HCT116 (cell line): ENCODE measurements at regions not wholly inside any gene's neighbourhood (a gene's known extent, or its start where the extent isn't known, plus 50 kb on each side); places are given as distances from the start of the nearest gene placed in this dataset.

Source experiments
- ATAC-seq: fragments of 200-7000 bp; cut with Tn5 transposase; 2 replicates; pipeline ENCODE4 v1.9.1; 2020; ENCODE audit warnings: mild to moderate bottlenecking, moderate library complexity
- BruUV-seq: library from RNA; stranded (reverse); fragments of 400-500 nt; replicated peaks from 2 replicates; lab custom pipeline; 2021; lab: Mats Ljungman, UMichigan
- CTCF ChIA-PET: fragments of 300-600 bp; sonication (Branson Sonifier 250); formaldehyde crosslinking; loops from one replicate; lab custom pipeline; 2021; ENCODE audit warnings: antibody characterized with exemption; lab: Charles Lee
- POLR2A ChIA-PET: fragments of 300-600, 350-600 bp; sonication (Branson Sonifier 250); formaldehyde crosslinking; loops from one replicate; lab custom pipeline; 2021; ENCODE audit warnings: antibody characterized with exemption; lab: Charles Lee
- RAD21 ChIA-PET, 2 experiments: fragments of 300-600 bp; sonication (Branson Sonifier 250); formaldehyde crosslinking; loops; one replicate each; lab custom pipeline; 2023; ENCODE audit warnings: low total read pairs in 2 of 2; ENCODE audit not compliant: uncharacterized antibody in 2 of 2, unreplicated experiment in 2 of 2, low non-redundant PET in 1 of 2; lab: Charles Lee
- DNase-seq: peaks from one replicate; pipeline ENCODE4 v3.0.0-alpha.2; 2010; ENCODE audit warnings: low read depth, low spot score
- H2AFZ ChIP-seq: fragments of 200-600 bp; shearing (Covaris generic), sonication (generic); 2 replicates; pipeline ENCODE4 v1.6.1; 2017; ENCODE audit warnings: low read depth, mixed run types, mixed read lengths, antibody characterized with exemption, low read length; ENCODE audit not compliant: poor library complexity, severe bottlenecking
- H3K27ac ChIP-seq: 2 replicates; pipeline ENCODE4 v1.5.1; 2012; ENCODE audit warnings: low read depth, low read length
- H3K27me3 ChIP-seq: fragments of 200-600 bp; sonication (generic); 2 replicates; pipeline ENCODE4 v1.6.1; 2016; ENCODE audit warnings: mixed run types, low read length, mixed read lengths; ENCODE audit not compliant: insufficient read depth
- H3K36me3 ChIP-seq, 2 experiments: fragments of 200-500 bp in 1 of 2; fragments of 200-600 bp in 1 of 2; sonication (Bioruptor generic) in 1 of 2; sonication (generic) in 1 of 2; 2 replicates each; pipeline versions ENCODE4 v1.5.1 to v1.6.1; 2014 to 2016; ENCODE audit warnings: low read length in 2 of 2, inconsistent platforms in 1 of 2, mixed read lengths in 1 of 2, mixed run types in 1 of 2; ENCODE audit not compliant: insufficient read depth in 2 of 2, control insufficient read depth in 1 of 2
- H3K4me1 ChIP-seq, 2 experiments: fragments of 200-600 bp in 1 of 2; sonication (generic) in 1 of 2; 2 replicates each; pipeline versions ENCODE4 v1.5.1 to v1.6.1; 2012 to 2017; ENCODE audit warnings: low read length in 2 of 2, inconsistent platforms in 1 of 2, mild to moderate bottlenecking in 1 of 2, mixed read lengths in 1 of 2, mixed run types in 1 of 2, moderate library complexity in 1 of 2; ENCODE audit not compliant: insufficient read depth in 2 of 2, control insufficient read depth in 1 of 2
- H3K4me2 ChIP-seq: fragments of 200-600 bp; sonication (generic); 2 replicates; pipeline ENCODE4 v1.6.1; 2017; ENCODE audit warnings: mixed run types, low read length, mixed read lengths
- H3K4me3 ChIP-seq, 2 experiments: fragments of 200-600 bp in 1 of 2; sonication (generic) in 1 of 2; replicated peaks in 1 of 2; 2 replicates each; pipeline ENCODE4 v1.5.1; 2011 to 2016; ENCODE audit warnings: low read length in 2 of 2, control low read depth in 1 of 2, low read depth in 1 of 2, mild to moderate bottlenecking in 1 of 2, mixed read lengths in 1 of 2, mixed run types in 1 of 2
- H3K79me2 ChIP-seq: fragments of 200-600 bp; sonication (generic); 2 replicates; pipeline ENCODE4 v1.6.1; 2017; ENCODE audit warnings: mild to moderate bottlenecking, mixed run types, low read length, moderate library complexity, mixed read lengths; ENCODE audit not compliant: insufficient read depth
- H3K9ac ChIP-seq: fragments of 200-600 bp; sonication (generic); 2 replicates; pipeline ENCODE4 v1.6.1; 2016; ENCODE audit warnings: low read length, mixed read lengths
- H3K9me2 ChIP-seq: fragments of 200-600 bp; sonication (generic), shearing (Covaris generic); 2 replicates; pipeline ENCODE4 v1.6.1; 2017; ENCODE audit warnings: mixed run types, mild to moderate bottlenecking, moderate library complexity; ENCODE audit not compliant: insufficient read depth
- H3K9me3 ChIP-seq, 2 experiments: fragments of 200-500 bp in 1 of 2; fragments of 200-600 bp in 1 of 2; sonication (Bioruptor generic) in 1 of 2; sonication (generic) in 1 of 2; 2 replicates each; pipeline ENCODE4 v1.6.1; 2014 to 2017; ENCODE audit warnings: low read length in 2 of 2, mixed read lengths in 2 of 2, inconsistent platforms in 1 of 2, low read depth in 1 of 2, mild to moderate bottlenecking in 1 of 2, mixed run types in 1 of 2, moderate library complexity in 1 of 2; ENCODE audit not compliant: control insufficient read depth in 1 of 2, insufficient read depth in 1 of 2
- H4K20me1 ChIP-seq: fragments of 200-600 bp; sonication (generic), shearing (Covaris generic); 2 replicates; pipeline ENCODE4 v1.6.1; 2017; ENCODE audit warnings: mixed run types, mild to moderate bottlenecking, moderate library complexity; ENCODE audit not compliant: insufficient read depth
- CTCF ChIP-seq, 3 experiments: fragments of 200-600 bp in 1 of 3; sonication (generic) in 1 of 3; IDR thresholded peaks in 2 of 3; conservative IDR thresholded peaks in 1 of 3; 2 replicates each; pipeline ENCODE4 v1.5.1; 2012 to 2017; ENCODE audit warnings: low read depth in 2 of 3, low read length in 2 of 3, antibody characterized with exemption in 1 of 3, borderline replicate concordance in 1 of 3, control low read depth in 1 of 3, mild to moderate bottlenecking in 1 of 3, mixed read lengths in 1 of 3, mixed run types in 1 of 3, moderate library complexity in 1 of 3; ENCODE audit not compliant: insufficient read depth in 1 of 3
- EGR1 ChIP-seq: IDR thresholded peaks from 2 replicates; pipeline ENCODE4 v1.6.1; 2012; ENCODE audit warnings: low read depth
- FOSL1 ChIP-seq: IDR thresholded peaks from 2 replicates; pipeline ENCODE4 v1.6.1; 2012; ENCODE audit warnings: low read depth
- MAX ChIP-seq: IDR thresholded peaks from 2 replicates; pipeline ENCODE4 v1.6.1; 2012
- POLR2A ChIP-seq: IDR thresholded peaks from 2 replicates; pipeline ENCODE4 v1.7.0; 2011; ENCODE audit warnings: borderline replicate concordance; ENCODE audit not compliant: insufficient read depth, insufficient read length; ENCODE audit errors: extremely low read depth
- POLR2AphosphoS5 ChIP-seq: IDR thresholded peaks from 2 replicates; pipeline ENCODE4 v1.6.1; 2011; ENCODE audit warnings: mild to moderate bottlenecking, low read depth, low read length, moderate library complexity
- REST ChIP-seq: IDR thresholded peaks from 2 replicates; pipeline ENCODE4 v1.6.1; 2012; ENCODE audit warnings: low read depth
- intact Hi-C: fragments of 100-400 bp; cut with micrococcal nuclease; formaldehyde crosslinking; loops from 2 replicates; pipeline ENCODE4 v1.10.0; 2022

- intact Hi-C loops: no loop called here
- Histone ChIP-seq H3K4me2 (no peak overlapping the region), H4K20me1 (no peaks in the 10 kb centered on the region), H3K9me3 (no peaks in the 10 kb centered on the region), H2AFZ (no peak overlapping the region), H3K4me3 (no peak overlapping the region), H3K4me1 (no peaks in the 10 kb centered on the region), H3K27me3 (no peaks in the 10 kb centered on the region), H3K9me2 (no peaks in the 10 kb centered on the region), H3K79me2 (no peaks in the 10 kb centered on the region), H3K27ac (no peak overlapping the region), H3K36me3 (no peaks in the 10 kb centered on the region), H3K9ac (no peak overlapping the region)
- TF ChIP-seq POLR2A (no peak), POLR2AphosphoS5 (no peak), MAX (no peak), REST (no peak), FOSL1 (no peak)
- RAD21 ChIA-PET: no interaction called here
- POLR2A ChIA-PET: no interaction called here
- CTCF ChIA-PET: no interaction called here
- DNase-seq (no peak), ATAC-seq (no peak)
- no TSS peak for BruUV-seq
Observed at GRCh38 chr6:120058410-120058809, 708.8 kb upstream of the MAN1A1 start.

- TF ChIP-seq CTCF (IDR thresholded peaks at IDR 0.05 in 2 of 3, conservative IDR thresholded peaks at IDR 0.05 in 1 of 3; ENCODE audit: borderline replicate concordance in 1 of 3, insufficient read depth in 1 of 3, low read depth in 2 of 3, low read length in 2 of 3): peak in 2 of 3 experiments; percentile 56 to 57; a peak in 4 of 6 replicates
- no peak for TF ChIP-seq EGR1
- Histone ChIP-seq H3K36me3 (no peaks in the 10 kb centered on the region), H3K4me2 (no peak overlapping the region), H3K79me2 (no peaks in the 10 kb centered on the region), H3K9me2 (no peaks in the 10 kb centered on the region), H3K27me3 (no peaks in the 10 kb centered on the region), H3K4me1 (no peaks in the 10 kb centered on the region), H3K9me3 (no peaks in the 10 kb centered on the region), H3K9ac (no peak overlapping the region), H3K4me3 (no peak overlapping the region), H2AFZ (no peak overlapping the region), H4K20me1 (no peaks in the 10 kb centered on the region), H3K27ac (no peak overlapping the region)
- ChIA-PET RAD21 (no interaction called here), CTCF (no interaction called here), POLR2A (no interaction called here)
- DNase-seq: no peak
- BruUV-seq: no TSS peak
- intact Hi-C loops: no loop called here
- ATAC-seq: no peak
Observed at GRCh38 chr6:120056085-120056484, 706.5 kb upstream of the MAN1A1 start.
